WTC11 (cell line): ENCODE measurements at regions not wholly inside any gene's neighbourhood (a gene's known extent, or its start where the extent isn't known, plus 50 kb on each side); places are given as distances from the start of the nearest gene placed in this dataset.

Source experiments
- RELA ChIP-seq: sonication (generic); formaldehyde crosslinking; IDR thresholded peaks from 2 replicates; pipeline ENCODE4 v1.8.1; 2022; ENCODE audit warnings: missing genetic modification reagents, mild to moderate bottlenecking, borderline replicate concordance
- TEAD1 ChIP-seq: sonication (generic); formaldehyde crosslinking; IDR thresholded peaks from 2 replicates; pipeline ENCODE4 v1.8.0; 2022; ENCODE audit warnings: mild to moderate bottlenecking, missing genetic modification reagents
- TF ChIP-seq, protein P1 (sequence below): sonication (generic); formaldehyde crosslinking; IDR thresholded peaks from 2 replicates; pipeline ENCODE4 v1.8.0; 2022; ENCODE audit warnings: mild to moderate bottlenecking, missing genetic modification reagents
- TF ChIP-seq, protein P2 (sequence below): fragments of 200-600 bp; IDR thresholded peaks from 2 replicates; pipeline ENCODE4 v1.8.0; 2022; ENCODE audit warnings: antibody characterized with exemption
- TF ChIP-seq, protein P3 (sequence below): fragments of 250-450 bp; sonication (Bioruptor Pico); IDR thresholded peaks from 2 replicates; pipeline ENCODE4 v2.1.2; 2022; ENCODE audit warnings: mild to moderate bottlenecking, moderate library complexity
- TF ChIP-seq, protein P4 (sequence below): fragments of 250-450 bp; sonication (Bioruptor Pico); IDR thresholded peaks from 2 replicates; pipeline ENCODE4 v1.9.0; 2021; ENCODE audit warnings: mild to moderate bottlenecking, borderline replicate concordance
- TF ChIP-seq, protein P5 (sequence below): fragments of 250-450 bp; sonication (Bioruptor Pico); IDR thresholded peaks from 2 replicates; pipeline ENCODE4 v1.9.0; 2021; ENCODE audit warnings: mild to moderate bottlenecking

DNA sequence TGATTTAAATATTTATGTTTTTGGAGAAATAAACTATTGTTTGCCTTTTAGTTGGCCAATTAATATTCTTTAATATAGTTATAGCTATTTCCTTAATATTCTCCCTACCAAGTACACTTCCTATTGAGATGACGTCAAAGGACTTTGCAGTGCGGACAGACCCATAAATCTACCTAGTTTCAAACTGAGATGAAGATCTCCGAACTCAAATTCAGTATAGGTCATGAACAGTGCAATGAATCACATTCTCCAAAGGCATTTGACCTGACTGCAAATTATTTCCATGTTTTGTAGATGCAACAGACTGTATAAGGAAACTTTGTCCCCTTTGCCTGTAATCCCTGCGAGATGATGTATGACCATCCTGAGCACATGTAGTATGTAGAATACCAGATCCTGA lies 342.6 kb upstream of the FIGN start:
- TF ChIP-seq, protein P1, sequence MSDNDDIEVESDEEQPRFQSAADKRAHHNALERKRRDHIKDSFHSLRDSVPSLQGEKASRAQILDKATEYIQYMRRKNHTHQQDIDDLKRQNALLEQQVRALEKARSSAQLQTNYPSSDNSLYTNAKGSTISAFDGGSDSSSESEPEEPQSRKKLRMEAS = no peak
- TF ChIP-seq, protein P2, sequence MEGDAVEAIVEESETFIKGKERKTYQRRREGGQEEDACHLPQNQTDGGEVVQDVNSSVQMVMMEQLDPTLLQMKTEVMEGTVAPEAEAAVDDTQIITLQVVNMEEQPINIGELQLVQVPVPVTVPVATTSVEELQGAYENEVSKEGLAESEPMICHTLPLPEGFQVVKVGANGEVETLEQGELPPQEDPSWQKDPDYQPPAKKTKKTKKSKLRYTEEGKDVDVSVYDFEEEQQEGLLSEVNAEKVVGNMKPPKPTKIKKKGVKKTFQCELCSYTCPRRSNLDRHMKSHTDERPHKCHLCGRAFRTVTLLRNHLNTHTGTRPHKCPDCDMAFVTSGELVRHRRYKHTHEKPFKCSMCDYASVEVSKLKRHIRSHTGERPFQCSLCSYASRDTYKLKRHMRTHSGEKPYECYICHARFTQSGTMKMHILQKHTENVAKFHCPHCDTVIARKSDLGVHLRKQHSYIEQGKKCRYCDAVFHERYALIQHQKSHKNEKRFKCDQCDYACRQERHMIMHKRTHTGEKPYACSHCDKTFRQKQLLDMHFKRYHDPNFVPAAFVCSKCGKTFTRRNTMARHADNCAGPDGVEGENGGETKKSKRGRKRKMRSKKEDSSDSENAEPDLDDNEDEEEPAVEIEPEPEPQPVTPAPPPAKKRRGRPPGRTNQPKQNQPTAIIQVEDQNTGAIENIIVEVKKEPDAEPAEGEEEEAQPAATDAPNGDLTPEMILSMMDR = no peak
- TF ChIP-seq, protein P3, sequence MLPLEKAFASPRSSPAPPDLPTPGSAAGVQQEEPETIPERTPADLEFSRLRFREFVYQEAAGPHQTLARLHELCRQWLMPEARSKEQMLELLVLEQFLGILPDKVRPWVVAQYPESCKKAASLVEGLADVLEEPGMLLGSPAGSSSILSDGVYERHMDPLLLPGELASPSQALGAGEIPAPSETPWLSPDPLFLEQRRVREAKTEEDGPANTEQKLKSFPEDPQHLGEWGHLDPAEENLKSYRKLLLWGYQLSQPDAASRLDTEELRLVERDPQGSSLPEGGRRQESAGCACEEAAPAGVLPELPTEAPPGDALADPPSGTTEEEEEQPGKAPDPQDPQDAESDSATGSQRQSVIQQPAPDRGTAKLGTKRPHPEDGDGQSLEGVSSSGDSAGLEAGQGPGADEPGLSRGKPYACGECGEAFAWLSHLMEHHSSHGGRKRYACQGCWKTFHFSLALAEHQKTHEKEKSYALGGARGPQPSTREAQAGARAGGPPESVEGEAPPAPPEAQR (CRISPR knock-in tag) = no peak
- TF ChIP-seq, protein P4, sequence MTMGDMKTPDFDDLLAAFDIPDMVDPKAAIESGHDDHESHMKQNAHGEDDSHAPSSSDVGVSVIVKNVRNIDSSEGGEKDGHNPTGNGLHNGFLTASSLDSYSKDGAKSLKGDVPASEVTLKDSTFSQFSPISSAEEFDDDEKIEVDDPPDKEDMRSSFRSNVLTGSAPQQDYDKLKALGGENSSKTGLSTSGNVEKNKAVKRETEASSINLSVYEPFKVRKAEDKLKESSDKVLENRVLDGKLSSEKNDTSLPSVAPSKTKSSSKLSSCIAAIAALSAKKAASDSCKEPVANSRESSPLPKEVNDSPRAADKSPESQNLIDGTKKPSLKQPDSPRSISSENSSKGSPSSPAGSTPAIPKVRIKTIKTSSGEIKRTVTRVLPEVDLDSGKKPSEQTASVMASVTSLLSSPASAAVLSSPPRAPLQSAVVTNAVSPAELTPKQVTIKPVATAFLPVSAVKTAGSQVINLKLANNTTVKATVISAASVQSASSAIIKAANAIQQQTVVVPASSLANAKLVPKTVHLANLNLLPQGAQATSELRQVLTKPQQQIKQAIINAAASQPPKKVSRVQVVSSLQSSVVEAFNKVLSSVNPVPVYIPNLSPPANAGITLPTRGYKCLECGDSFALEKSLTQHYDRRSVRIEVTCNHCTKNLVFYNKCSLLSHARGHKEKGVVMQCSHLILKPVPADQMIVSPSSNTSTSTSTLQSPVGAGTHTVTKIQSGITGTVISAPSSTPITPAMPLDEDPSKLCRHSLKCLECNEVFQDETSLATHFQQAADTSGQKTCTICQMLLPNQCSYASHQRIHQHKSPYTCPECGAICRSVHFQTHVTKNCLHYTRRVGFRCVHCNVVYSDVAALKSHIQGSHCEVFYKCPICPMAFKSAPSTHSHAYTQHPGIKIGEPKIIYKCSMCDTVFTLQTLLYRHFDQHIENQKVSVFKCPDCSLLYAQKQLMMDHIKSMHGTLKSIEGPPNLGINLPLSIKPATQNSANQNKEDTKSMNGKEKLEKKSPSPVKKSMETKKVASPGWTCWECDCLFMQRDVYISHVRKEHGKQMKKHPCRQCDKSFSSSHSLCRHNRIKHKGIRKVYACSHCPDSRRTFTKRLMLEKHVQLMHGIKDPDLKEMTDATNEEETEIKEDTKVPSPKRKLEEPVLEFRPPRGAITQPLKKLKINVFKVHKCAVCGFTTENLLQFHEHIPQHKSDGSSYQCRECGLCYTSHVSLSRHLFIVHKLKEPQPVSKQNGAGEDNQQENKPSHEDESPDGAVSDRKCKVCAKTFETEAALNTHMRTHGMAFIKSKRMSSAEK (CRISPR knock-in tag) = no peak
- TF ChIP-seq TEAD1 (CRISPR knock-in tag) (no peak), RELA (CRISPR knock-in tag) (no peak)
- TF ChIP-seq, protein P5, sequence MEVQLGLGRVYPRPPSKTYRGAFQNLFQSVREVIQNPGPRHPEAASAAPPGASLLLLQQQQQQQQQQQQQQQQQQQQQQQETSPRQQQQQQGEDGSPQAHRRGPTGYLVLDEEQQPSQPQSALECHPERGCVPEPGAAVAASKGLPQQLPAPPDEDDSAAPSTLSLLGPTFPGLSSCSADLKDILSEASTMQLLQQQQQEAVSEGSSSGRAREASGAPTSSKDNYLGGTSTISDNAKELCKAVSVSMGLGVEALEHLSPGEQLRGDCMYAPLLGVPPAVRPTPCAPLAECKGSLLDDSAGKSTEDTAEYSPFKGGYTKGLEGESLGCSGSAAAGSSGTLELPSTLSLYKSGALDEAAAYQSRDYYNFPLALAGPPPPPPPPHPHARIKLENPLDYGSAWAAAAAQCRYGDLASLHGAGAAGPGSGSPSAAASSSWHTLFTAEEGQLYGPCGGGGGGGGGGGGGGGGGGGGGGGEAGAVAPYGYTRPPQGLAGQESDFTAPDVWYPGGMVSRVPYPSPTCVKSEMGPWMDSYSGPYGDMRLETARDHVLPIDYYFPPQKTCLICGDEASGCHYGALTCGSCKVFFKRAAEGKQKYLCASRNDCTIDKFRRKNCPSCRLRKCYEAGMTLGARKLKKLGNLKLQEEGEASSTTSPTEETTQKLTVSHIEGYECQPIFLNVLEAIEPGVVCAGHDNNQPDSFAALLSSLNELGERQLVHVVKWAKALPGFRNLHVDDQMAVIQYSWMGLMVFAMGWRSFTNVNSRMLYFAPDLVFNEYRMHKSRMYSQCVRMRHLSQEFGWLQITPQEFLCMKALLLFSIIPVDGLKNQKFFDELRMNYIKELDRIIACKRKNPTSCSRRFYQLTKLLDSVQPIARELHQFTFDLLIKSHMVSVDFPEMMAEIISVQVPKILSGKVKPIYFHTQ (CRISPR knock-in tag) = no peak
